HFF-Myc (cell line): ENCODE measurements at regions not wholly inside any gene's neighbourhood (a gene's known extent, or its start where the extent isn't known, plus 50 kb on each side); places are given as distances from the start of the nearest gene placed in this dataset.

Experiments used
- DNase-seq: peaks from one replicate; pipeline ENCODE4 v3.0.0-alpha.2; 2011; ENCODE audit warnings: low read depth; ENCODE audit errors: extremely low read depth
- H3K4me3 ChIP-seq: replicated peaks from 2 replicates; pipeline ENCODE4 v1.5.1; 2011; ENCODE audit warnings: low read depth, mild to moderate bottlenecking, control low read depth, low read length
- TF ChIP-seq, protein P1 (sequence below): IDR thresholded peaks from 2 replicates; pipeline ENCODE4 v1.5.1; 2012; ENCODE audit warnings: mild to moderate bottlenecking, low read depth, low read length, control low read depth; ENCODE audit errors: missing control alignments

DNA sequence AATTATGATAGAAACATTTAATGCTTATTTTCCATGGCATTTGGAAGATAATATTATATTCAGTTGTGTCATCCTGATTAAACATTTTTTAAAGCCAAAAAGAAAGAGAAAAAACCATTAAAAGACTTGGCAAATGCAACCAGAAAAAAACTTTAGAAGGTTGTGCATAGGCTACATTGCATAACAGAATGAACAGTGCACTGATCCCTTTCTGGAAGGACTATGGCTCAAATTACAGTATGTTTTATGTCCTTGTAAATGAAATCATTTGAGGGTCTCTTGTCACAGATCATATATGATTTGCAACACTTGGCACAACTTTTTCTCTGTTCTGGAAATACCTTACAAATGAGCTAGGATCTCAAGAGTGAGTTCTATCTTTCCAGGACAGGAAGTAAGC lies 275.2 kb upstream of the FLRT2 start:
- DNase-seq: no peak
- no peak overlapping the region for H3K4me3 ChIP-seq
- TF ChIP-seq, protein P1, sequence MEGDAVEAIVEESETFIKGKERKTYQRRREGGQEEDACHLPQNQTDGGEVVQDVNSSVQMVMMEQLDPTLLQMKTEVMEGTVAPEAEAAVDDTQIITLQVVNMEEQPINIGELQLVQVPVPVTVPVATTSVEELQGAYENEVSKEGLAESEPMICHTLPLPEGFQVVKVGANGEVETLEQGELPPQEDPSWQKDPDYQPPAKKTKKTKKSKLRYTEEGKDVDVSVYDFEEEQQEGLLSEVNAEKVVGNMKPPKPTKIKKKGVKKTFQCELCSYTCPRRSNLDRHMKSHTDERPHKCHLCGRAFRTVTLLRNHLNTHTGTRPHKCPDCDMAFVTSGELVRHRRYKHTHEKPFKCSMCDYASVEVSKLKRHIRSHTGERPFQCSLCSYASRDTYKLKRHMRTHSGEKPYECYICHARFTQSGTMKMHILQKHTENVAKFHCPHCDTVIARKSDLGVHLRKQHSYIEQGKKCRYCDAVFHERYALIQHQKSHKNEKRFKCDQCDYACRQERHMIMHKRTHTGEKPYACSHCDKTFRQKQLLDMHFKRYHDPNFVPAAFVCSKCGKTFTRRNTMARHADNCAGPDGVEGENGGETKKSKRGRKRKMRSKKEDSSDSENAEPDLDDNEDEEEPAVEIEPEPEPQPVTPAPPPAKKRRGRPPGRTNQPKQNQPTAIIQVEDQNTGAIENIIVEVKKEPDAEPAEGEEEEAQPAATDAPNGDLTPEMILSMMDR: no peak

DNA sequence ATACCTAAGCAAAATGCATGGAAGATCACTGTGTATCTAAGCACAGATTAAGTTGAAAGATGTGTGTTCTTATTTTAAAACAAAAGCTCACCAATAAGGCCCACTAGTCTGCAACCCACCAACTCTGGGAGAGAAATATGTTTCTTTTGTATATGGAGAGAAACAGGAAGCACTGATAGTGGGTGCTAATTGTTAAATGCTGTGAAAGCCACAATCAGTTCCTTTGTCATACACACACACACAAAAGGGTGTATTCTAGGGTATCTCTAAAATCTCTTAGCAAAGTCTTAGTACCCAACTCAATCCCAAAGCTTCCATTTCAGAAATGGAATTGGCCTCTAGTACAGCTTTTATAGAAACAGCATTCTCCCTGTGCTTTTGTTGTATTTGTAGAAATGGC lies 272.7 kb upstream of the FLRT2 start:
- no peak for DNase-seq
- no peak overlapping the region for H3K4me3 ChIP-seq
- TF ChIP-seq, protein P1: no peak

DNA sequence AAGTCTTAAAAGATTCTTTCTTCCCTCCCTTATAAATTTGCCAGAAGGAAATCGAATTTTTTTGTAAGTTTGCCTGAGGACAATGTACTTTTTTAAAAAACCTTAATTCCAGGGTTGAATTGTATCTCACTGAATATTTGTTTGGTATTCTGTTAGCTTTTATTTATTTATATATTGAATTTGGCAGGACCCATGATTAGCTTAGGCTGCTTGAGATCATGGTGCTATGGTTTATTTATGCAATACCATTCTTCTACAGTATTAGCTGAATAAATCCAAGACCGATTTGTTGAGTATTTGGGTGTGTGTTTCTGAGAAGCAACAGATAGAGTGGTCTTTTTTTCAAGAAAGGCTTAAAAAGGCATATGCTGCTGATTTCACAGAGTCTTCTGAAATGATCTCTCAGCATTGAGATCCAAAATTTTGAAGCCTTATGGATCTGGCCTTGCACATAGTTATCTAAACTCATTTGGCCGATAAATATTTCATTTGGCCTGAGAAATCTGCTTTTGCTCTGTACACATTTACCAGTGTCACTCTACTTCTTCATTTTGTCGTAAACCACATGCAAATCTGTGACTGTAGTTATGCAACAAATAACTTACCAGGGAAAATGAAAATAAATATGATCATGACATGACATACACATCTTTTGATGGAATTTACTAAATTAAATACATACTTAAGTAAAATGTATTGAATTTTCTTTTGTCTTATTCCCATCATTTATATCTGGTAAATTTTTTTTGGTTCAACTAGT lies 265.8 kb upstream of the FLRT2 start:
- DNase-seq: no peak
- TF ChIP-seq, protein P1: no peak
- no peak overlapping the region for H3K4me3 ChIP-seq

DNA sequence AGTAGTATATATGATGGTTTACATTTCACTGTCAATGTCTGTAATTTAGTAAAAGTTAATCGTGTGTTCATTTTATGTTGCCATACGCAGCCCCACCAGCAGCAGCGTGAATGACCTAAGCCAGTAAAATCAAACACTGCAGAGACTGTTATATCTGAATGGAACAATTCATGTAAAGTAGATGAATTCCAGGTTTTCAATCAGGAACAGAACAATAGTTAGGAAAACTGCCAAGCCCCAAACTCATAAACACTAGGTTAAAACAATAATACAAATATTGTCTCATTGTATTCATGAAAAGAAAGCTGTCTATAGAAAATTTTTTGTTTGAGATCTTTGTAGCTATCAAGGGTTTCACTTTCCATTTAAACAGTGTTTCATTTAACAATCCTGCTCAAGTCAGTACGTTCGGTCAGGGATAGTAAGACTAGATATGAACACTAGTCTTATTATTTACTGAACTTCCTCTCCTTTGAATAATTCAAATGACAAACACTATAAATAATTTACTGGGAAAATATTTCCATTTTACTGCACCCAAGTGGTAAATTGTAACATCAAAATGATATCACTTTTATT lies 256.8 kb upstream of the FLRT2 start:
- no peak for DNase-seq
- no peak overlapping the region for H3K4me3 ChIP-seq
- TF ChIP-seq, protein P1: no peak

DNA sequence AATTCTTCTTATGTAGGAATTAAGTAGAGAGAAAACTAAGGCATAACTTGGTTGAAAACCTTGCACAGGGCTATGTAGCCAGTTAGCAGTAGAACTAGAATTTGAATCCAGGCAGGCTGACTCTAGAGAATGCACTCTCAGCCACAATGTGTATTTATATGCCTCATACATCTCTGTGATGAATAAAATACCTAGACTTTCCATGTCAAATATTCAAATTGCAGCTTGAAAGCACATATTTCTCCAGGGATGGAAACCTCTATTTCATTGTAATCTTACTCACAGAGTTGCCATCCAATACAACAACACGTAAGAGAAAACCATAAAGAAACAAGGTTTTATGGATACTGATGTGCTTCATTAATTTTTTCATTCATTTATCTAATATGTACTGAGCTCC lies 256.0 kb upstream of the FLRT2 start:
- DNase-seq: no peak
- TF ChIP-seq, protein P1: no peak
- no peak overlapping the region for H3K4me3 ChIP-seq

DNA sequence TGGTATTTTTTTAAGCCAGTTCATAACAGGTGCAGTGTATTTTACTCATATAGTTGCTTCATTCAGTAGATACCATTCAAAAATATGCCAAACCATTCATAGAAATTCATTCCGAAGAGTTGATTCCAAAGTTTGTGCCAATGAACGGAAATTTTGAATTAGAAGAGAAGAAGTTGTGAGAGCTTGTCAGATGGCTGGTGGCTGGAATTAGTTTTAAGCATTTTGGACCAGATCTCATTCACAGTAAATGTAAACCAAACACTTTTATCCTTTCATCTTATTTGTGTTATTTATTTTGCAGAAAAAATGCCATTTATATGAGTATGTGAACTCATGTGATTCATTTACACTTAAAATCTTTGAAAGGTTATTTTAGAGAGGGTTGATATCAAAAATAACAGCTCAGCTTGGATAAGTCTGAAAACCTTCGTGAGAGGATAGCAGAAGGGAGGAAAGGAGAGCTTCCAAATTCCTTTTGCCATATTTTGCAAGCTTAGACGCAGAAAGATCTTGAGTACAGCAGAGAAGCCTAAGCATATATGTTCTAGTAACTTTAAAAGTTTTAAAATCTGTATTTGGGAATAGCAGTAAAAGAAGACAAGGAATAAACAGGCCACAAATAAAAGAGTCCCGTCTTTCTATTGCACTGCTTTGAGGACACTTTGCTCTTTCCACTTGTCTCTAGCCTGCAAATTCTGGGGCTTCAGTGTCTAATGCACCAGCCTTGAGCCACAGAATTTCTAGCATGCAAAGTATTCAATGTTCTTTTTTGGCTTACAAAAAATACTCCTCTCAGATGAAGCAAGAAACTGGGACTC lies 253.6 kb upstream of the FLRT2 start:
- H3K4me3 ChIP-seq: no peak overlapping the region
- TF ChIP-seq, protein P1: no peak
- DNase-seq: no peak
